CD14-positive monocyte (primary cell): ENCODE measurements at regions not wholly inside any gene's neighbourhood (a gene's known extent, or its start where the extent isn't known, plus 50 kb on each side); places are given as distances from the start of the nearest gene placed in this dataset.

Experiments used
- DNase-seq, 3 donors: peaks; one replicate each; pipeline ENCODE4 v3.0.0-alpha.2; 2011 to 2022
- H2AFZ ChIP-seq: 2 replicates; pipeline ENCODE4 v1.6.0; 2012; ENCODE audit warnings: mild to moderate bottlenecking, low read depth, low read length, inconsistent platforms; ENCODE audit not compliant: insufficient read depth, poor library complexity, severe bottlenecking
- H3K27ac ChIP-seq, 2 donors: 1 replicate in 1 of 2; 2 replicates in 1 of 2; pipeline ENCODE4 v1.5.1; 2012 to 2013; ENCODE audit warnings: low read length in 2 of 2, control low read depth in 1 of 2, inconsistent platforms in 1 of 2, low read depth in 1 of 2, mild to moderate bottlenecking in 1 of 2
- H3K27me3 ChIP-seq, 2 donors: one replicate each; pipeline versions ENCODE4 v1.6.0 to v1.6.1; 2011 to 2013; ENCODE audit warnings: low read length in 2 of 2; ENCODE audit not compliant: control insufficient read depth in 2 of 2, insufficient read depth in 2 of 2
- H3K36me3 ChIP-seq, 2 donors: replicated peaks in 1 of 2; 1 replicate in 1 of 2; 2 replicates in 1 of 2; pipeline versions ENCODE4 v1.5.1 to v1.6.1; 2012 to 2013; ENCODE audit warnings: low read length in 2 of 2, control low read depth in 1 of 2, inconsistent platforms in 1 of 2, mild to moderate bottlenecking in 1 of 2; ENCODE audit not compliant: insufficient read depth in 2 of 2, control insufficient read depth in 1 of 2
- H3K4me1 ChIP-seq, 2 donors: 1 replicate in 1 of 2; 2 replicates in 1 of 2; pipeline versions ENCODE4 v1.5.1 to v1.6.1; 2012 to 2013; ENCODE audit warnings: low read length in 2 of 2, control low read depth in 1 of 2, inconsistent platforms in 1 of 2, mild to moderate bottlenecking in 1 of 2, moderate library complexity in 1 of 2; ENCODE audit not compliant: insufficient read depth in 2 of 2, control insufficient read depth in 1 of 2
- H3K4me2 ChIP-seq: replicated peaks from 2 replicates; pipeline ENCODE3; 2012; ENCODE audit warnings: low read length, moderate library complexity, mild to moderate bottlenecking; ENCODE audit not compliant: poor library complexity, severe bottlenecking; ENCODE audit errors: extremely low read depth
- H3K4me3 ChIP-seq, 3 experiments: fragments of 200-600 bp in 1 of 3; sonication (generic) in 1 of 3; replicated peaks in 1 of 3; 1 replicate in 2 of 3; 2 replicates in 1 of 3; pipeline ENCODE4 v1.5.1; 2011 to 2013; ENCODE audit warnings: low read length in 3 of 3, mild to moderate bottlenecking in 3 of 3, control low read depth in 2 of 3, low read depth in 2 of 3, inconsistent platforms in 1 of 3, moderate library complexity in 1 of 3
- H3K79me2 ChIP-seq: 2 replicates; pipeline ENCODE4 v1.6.0; 2012; ENCODE audit warnings: mild to moderate bottlenecking, control low read depth, inconsistent platforms, low read length, moderate library complexity; ENCODE audit not compliant: insufficient read depth
- H3K9ac ChIP-seq: 2 replicates; pipeline ENCODE4 v1.6.0; 2017; ENCODE audit warnings: low read length, mild to moderate bottlenecking; ENCODE audit not compliant: insufficient read depth, poor library complexity, severe bottlenecking
- H3K9me3 ChIP-seq, 2 donors: replicated peaks in 1 of 2; 1 replicate in 1 of 2; 2 replicates in 1 of 2; pipeline versions ENCODE4 v1.5.1 to v1.6.1; 2012 to 2013; ENCODE audit warnings: low read length in 2 of 2, control low read depth in 1 of 2; ENCODE audit not compliant: control insufficient read depth in 1 of 2, insufficient read depth in 1 of 2
- H4K20me1 ChIP-seq: 2 replicates; pipeline ENCODE4 v1.6.0; 2012; ENCODE audit warnings: mild to moderate bottlenecking, low read length, control low read depth, moderate library complexity; ENCODE audit not compliant: insufficient read depth
- H3K27ac Mint-ChIP-seq, 7 donors: one replicate each; pipeline ENCODE4 v1.8.0; 2020; ENCODE audit warnings: mild to moderate bottlenecking in 7 of 7, mixed read lengths in 7 of 7, moderate library complexity in 6 of 7, inconsistent platforms in 2 of 7
- H3K27me3 Mint-ChIP-seq, 3 donors: one replicate each; pipeline ENCODE4 v1.8.0; 2021 to 2022; ENCODE audit warnings: low read depth in 3 of 3, mild to moderate bottlenecking in 3 of 3, mixed read lengths in 3 of 3, moderate library complexity in 3 of 3, inconsistent platforms in 1 of 3
- H3K36me3 Mint-ChIP-seq, 2 donors: one replicate each; pipeline ENCODE4 v1.8.0; 2020; ENCODE audit warnings: mixed read lengths in 2 of 2, inconsistent platforms in 1 of 2, mild to moderate bottlenecking in 1 of 2
- H3K4me1 Mint-ChIP-seq: one replicate; pipeline ENCODE4 v1.8.0; 2020; ENCODE audit warnings: mild to moderate bottlenecking, mixed read lengths
- H3K4me3 Mint-ChIP-seq, 2 donors: one replicate each; pipeline ENCODE4 v1.8.0; 2020; ENCODE audit warnings: mild to moderate bottlenecking in 2 of 2, mixed read lengths in 2 of 2, moderate library complexity in 1 of 2
- H3K9me3 Mint-ChIP-seq, 7 donors: one replicate each; pipeline ENCODE4 v1.8.0; 2020 to 2022; ENCODE audit warnings: mixed read lengths in 7 of 7, mild to moderate bottlenecking in 6 of 7, moderate library complexity in 6 of 7, inconsistent platforms in 2 of 7
- WGBS: methylation state at CpG from one replicate; pipeline ENCODE4 v1.1.5; 2013; ENCODE audit warnings: missing lambda C conversion rate; ENCODE audit not compliant: insufficient coverage; 5-methylcytosine and 5-hydroxymethylcytosine counted together
- intact Hi-C, 2 donors: fragments of 100-400 bp; cut with micrococcal nuclease; formaldehyde crosslinking; loops; one replicate each; pipeline versions ENCODE4 v1.15.0 to v1.15.1; 2023
- TF ChIP-seq, protein P1 (sequence below): fragments of 200-600 bp; IDR thresholded peaks from one replicate; pipeline ENCODE4 v1.8.0; 2022; ENCODE audit warnings: antibody characterized with exemption, mild to moderate bottlenecking

DNA sequence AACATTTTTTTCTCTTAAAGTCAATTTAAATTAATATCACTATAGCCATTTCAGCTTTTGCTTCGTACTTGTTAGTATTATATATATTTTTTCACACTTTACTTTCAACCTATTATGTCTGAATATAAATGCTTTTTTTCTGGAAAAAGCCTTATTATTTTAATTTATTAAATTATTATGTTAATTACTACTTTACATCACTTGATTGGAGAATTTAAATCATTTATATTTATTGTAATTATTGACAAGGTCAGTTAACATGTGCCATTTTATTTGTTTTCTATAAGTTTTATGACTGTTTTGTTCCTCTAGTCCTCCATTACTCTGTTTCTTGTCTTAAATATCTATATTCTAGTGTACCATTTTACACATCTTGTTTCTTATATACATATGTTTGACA lies 1333.4 kb upstream of the MIR17HG start:
- intact Hi-C loops: no loop called here
- Histone ChIP-seq H2AFZ (no peak overlapping the region), H3K4me2 (no peak overlapping the region), H3K4me3 (no peak overlapping the region), H3K9ac (no peak overlapping the region), H3K4me1 (peaks cover 2 to 5% of the 10 kb centered on the region in 2 donors), H3K27ac (no peak overlapping the region), H3K36me3 (no peaks in the 10 kb centered on the region), H3K79me2 (no peaks in the 10 kb centered on the region), H3K9me3 (peaks cover 0 to 4% of the 10 kb centered on the region in 2 donors), H4K20me1 (no peaks in the 10 kb centered on the region), H3K27me3 (no peaks in the 10 kb centered on the region)
- DNase-seq: no peak
- WGBS: no CpG with 5 or more reads among the region's 1 CpG
- no peak overlapping the region for H3K4me3 Mint-ChIP-seq
- no peaks in the 10 kb centered on the region for H3K27me3 Mint-ChIP-seq
- TF ChIP-seq, protein P1, sequence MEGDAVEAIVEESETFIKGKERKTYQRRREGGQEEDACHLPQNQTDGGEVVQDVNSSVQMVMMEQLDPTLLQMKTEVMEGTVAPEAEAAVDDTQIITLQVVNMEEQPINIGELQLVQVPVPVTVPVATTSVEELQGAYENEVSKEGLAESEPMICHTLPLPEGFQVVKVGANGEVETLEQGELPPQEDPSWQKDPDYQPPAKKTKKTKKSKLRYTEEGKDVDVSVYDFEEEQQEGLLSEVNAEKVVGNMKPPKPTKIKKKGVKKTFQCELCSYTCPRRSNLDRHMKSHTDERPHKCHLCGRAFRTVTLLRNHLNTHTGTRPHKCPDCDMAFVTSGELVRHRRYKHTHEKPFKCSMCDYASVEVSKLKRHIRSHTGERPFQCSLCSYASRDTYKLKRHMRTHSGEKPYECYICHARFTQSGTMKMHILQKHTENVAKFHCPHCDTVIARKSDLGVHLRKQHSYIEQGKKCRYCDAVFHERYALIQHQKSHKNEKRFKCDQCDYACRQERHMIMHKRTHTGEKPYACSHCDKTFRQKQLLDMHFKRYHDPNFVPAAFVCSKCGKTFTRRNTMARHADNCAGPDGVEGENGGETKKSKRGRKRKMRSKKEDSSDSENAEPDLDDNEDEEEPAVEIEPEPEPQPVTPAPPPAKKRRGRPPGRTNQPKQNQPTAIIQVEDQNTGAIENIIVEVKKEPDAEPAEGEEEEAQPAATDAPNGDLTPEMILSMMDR: no peak
- H3K36me3 Mint-ChIP-seq: no peaks in the 10 kb centered on the region
- H3K4me1 Mint-ChIP-seq: peaks cover 9% of the 10 kb centered on the region
- peaks cover 0 to 6% (median 5%) of the 10 kb centered on the region in 7 donors for H3K9me3 Mint-ChIP-seq
- H3K27ac Mint-ChIP-seq: no peak overlapping the region

GRCh38 chr13:90015565-90016507 lies 1331.7 kb upstream of the MIR17HG start:
- intact Hi-C loops: no loop called here
- no peaks in the 10 kb centered on the region for H3K36me3 Mint-ChIP-seq
- no peak overlapping the region for H3K4me3 Mint-ChIP-seq
- Histone ChIP-seq H3K9me3 (peaks cover 0 to 4% of the 10 kb centered on the region in 2 donors), H3K4me2 (no peak overlapping the region), H3K4me1 (peaks cover 0 to 5% of the 10 kb centered on the region in 2 donors), H3K27ac (no peak overlapping the region), H3K4me3 (no peak overlapping the region), H2AFZ (no peak overlapping the region), H4K20me1 (no peaks in the 10 kb centered on the region), H3K9ac (no peak overlapping the region), H3K36me3 (no peaks in the 10 kb centered on the region), H3K27me3 (no peaks in the 10 kb centered on the region), H3K79me2 (no peaks in the 10 kb centered on the region)
- peaks cover 7% of the 10 kb centered on the region for H3K4me1 Mint-ChIP-seq
- WGBS: 89% methylated on average over 1 of the region's 3 CpGs
- peaks cover 0 to 6% (median 5%) of the 10 kb centered on the region in 7 donors for H3K9me3 Mint-ChIP-seq
- DNase-seq: no peak
- no peak overlapping the region for H3K27ac Mint-ChIP-seq
- TF ChIP-seq, protein P1: no peak
- no peaks in the 10 kb centered on the region for H3K27me3 Mint-ChIP-seq
